ENCODE measurements at regions not wholly inside any gene's neighbourhood (a gene's known extent, or its start where the extent isn't known, plus 50 kb on each side); places are given as distances from the start of the nearest gene placed in this dataset.

GRCh38 chr3:95029644-95030043 lies 966.8 kb downstream of the NSUN3 start:
- no peak for TF ChIP-seq CTCF (IDR thresholded peaks at IDR 0.05)
- TF ChIP-seq EZH2 (IDR thresholded peaks at IDR 0.05) = no peak

Measured in neural progenitor cell (in vitro differentiated cells).